DND-41 (cell line): ENCODE measurements at regions not wholly inside any gene's neighbourhood (a gene's known extent, or its start where the extent isn't known, plus 50 kb on each side); places are given as distances from the start of the nearest gene placed in this dataset.

Experiments used
- EZH2 ChIP-seq: IDR thresholded peaks from 3 replicates; pipeline ENCODE4 v1.6.1; 2012; ENCODE audit warnings: borderline replicate concordance, low read depth, mild to moderate bottlenecking, moderate library complexity, low read length, inconsistent platforms; ENCODE audit not compliant: severe bottlenecking
- TF ChIP-seq, protein P1 (sequence below): IDR thresholded peaks from 2 replicates; pipeline ENCODE4 v1.5.1; 2012; ENCODE audit warnings: borderline replicate concordance, low read length, moderate library complexity, mild to moderate bottlenecking; ENCODE audit not compliant: poor library complexity, severe bottlenecking; ENCODE audit errors: extremely low read depth

DNA sequence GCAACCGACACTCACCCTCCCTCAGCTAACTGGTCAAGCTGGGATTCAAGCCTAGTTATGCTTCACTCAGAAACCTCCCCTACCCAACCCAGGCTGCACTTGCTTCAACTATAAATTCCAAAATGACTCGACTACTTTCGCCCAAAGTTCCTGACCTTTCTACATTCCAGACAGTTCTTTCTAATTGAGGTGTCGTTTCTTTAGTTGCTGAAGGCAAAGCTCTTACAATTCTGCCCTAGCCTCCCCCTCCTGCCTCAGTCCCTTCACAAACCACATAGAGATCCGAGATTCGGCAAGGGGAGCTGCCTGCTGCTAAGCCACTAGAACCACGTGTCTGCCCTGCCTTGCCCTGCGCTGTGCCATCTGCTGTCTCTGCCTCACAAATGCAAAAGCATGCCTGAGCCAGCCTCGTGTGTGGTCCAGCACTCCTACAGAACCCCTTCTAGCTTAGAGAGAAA lies 74.7 kb upstream of the SH3GL3 start:
- TF ChIP-seq EZH2: no peak
- TF ChIP-seq, protein P1, sequence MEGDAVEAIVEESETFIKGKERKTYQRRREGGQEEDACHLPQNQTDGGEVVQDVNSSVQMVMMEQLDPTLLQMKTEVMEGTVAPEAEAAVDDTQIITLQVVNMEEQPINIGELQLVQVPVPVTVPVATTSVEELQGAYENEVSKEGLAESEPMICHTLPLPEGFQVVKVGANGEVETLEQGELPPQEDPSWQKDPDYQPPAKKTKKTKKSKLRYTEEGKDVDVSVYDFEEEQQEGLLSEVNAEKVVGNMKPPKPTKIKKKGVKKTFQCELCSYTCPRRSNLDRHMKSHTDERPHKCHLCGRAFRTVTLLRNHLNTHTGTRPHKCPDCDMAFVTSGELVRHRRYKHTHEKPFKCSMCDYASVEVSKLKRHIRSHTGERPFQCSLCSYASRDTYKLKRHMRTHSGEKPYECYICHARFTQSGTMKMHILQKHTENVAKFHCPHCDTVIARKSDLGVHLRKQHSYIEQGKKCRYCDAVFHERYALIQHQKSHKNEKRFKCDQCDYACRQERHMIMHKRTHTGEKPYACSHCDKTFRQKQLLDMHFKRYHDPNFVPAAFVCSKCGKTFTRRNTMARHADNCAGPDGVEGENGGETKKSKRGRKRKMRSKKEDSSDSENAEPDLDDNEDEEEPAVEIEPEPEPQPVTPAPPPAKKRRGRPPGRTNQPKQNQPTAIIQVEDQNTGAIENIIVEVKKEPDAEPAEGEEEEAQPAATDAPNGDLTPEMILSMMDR: no peak
